IgD-negative memory B cell (primary cell): ENCODE measurements at regions not wholly inside any gene's neighbourhood (a gene's known extent, or its start where the extent isn't known, plus 50 kb on each side); places are given as distances from the start of the nearest gene placed in this dataset.
A peak's percentile ranks its signal among the peaks of the same experiment; 100 is the strongest.

Experiments used
- H3K27ac Mint-ChIP-seq, 3 donors: one replicate each; pipeline ENCODE4 v1.8.0; 2020 to 2022; ENCODE audit warnings: mild to moderate bottlenecking in 3 of 3, mixed read lengths in 3 of 3, moderate library complexity in 1 of 3
- H3K27me3 Mint-ChIP-seq: one replicate; pipeline ENCODE4 v1.8.0; 2021; ENCODE audit warnings: mixed read lengths
- H3K36me3 Mint-ChIP-seq: one replicate; pipeline ENCODE4 v1.8.0; 2020; ENCODE audit warnings: mild to moderate bottlenecking, mixed read lengths
- H3K4me1 Mint-ChIP-seq, 3 donors: one replicate each; pipeline ENCODE4 v1.8.0; 2020 to 2022; ENCODE audit warnings: mixed read lengths in 3 of 3, mild to moderate bottlenecking in 1 of 3
- H3K4me3 Mint-ChIP-seq, 4 donors: one replicate each; pipeline ENCODE4 v1.8.0; 2020 to 2022; ENCODE audit warnings: mild to moderate bottlenecking in 4 of 4, mixed read lengths in 4 of 4, moderate library complexity in 3 of 4
- H3K9me3 Mint-ChIP-seq, 3 donors: one replicate each; pipeline ENCODE4 v1.8.0; 2020 to 2021; ENCODE audit warnings: mixed read lengths in 3 of 3, mild to moderate bottlenecking in 1 of 3

GRCh38 chr9:17052626-17053025 is 82.2 kb upstream of the CNTLN start:
- Mint-ChIP-seq H3K9me3 (peaks cover 4% of the 10 kb centered on the region in 3 donors), H3K27ac (no peak overlapping the region), H3K36me3 (no peaks in the 10 kb centered on the region), H3K4me1 (no peaks in the 10 kb centered on the region), H3K27me3 (no peaks in the 10 kb centered on the region), H3K4me3 (no peak overlapping the region)

GRCh38 chr9:17045381-17045940 is 89.4 kb upstream of the CNTLN start:
- Mint-ChIP-seq H3K4me3 (no peak overlapping the region), H3K4me1 (no peaks in the 10 kb centered on the region), H3K27me3 (no peaks in the 10 kb centered on the region), H3K9me3 (peaks cover 0 to 17% (median 3%) of the 10 kb centered on the region in 3 donors), H3K36me3 (no peaks in the 10 kb centered on the region), H3K27ac (no peak overlapping the region)

GRCh38 chr9:17031546-17031945 is 103.3 kb upstream of the CNTLN start:
- no peak overlapping the region for H3K4me3 Mint-ChIP-seq
- peaks cover 4 to 5% (median 5%) of the 10 kb centered on the region in 3 donors for H3K9me3 Mint-ChIP-seq
- no peak overlapping the region for H3K27ac Mint-ChIP-seq
- H3K4me1 Mint-ChIP-seq = no peaks in the 10 kb centered on the region
- H3K36me3 Mint-ChIP-seq = no peaks in the 10 kb centered on the region
- no peaks in the 10 kb centered on the region for H3K27me3 Mint-ChIP-seq

DNA sequence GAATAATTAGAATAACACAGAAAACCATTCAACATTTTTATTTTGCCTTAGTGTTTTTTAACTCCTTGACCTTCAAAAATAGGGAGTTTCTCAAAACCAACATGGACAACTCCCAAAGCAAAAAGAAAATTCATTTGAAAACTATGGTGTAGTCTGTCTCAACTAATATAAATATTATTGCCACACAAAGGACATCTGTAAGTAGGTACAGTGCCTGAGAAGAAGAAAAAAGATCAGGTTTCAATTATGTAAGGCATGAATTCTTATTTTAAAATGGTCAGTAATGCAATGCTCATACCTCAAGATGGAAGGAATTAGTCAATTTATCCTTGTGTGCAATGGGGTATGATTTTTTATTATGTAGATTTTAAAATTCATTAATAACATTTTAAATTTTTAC is 109.6 kb upstream of the CNTLN start:
- no peak overlapping the region for H3K27ac Mint-ChIP-seq
- no peak overlapping the region for H3K4me3 Mint-ChIP-seq
- H3K9me3 Mint-ChIP-seq = peaks cover 3 to 24% (median 9%) of the 10 kb centered on the region in 3 donors
- H3K27me3 Mint-ChIP-seq = no peaks in the 10 kb centered on the region
- H3K4me1 Mint-ChIP-seq = peaks cover 0 to 3% (median 0%) of the 10 kb centered on the region in 3 donors
- H3K36me3 Mint-ChIP-seq = peaks cover 2% of the 10 kb centered on the region

DNA sequence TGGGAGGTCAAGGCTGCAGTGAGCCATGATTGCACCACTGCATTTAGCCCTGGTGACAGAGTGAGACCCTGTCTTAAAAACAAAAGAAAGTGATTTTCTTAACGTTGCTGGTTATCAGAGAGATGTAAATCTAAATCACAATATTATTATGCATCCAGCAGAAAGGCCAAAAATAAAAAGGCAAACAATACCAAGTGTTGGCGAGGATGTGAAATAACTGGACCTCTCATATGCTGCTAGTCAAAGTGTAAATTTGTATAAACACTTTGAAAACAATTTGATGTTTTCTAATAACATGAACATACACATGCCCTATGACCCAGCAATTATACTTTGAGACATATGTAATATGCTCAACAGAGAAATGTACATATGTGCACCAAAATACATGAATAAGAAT is 110.7 kb upstream of the CNTLN start:
- Mint-ChIP-seq H3K36me3 (peaks cover 2% of the 10 kb centered on the region), H3K4me1 (peaks cover 0 to 3% (median 0%) of the 10 kb centered on the region in 3 donors), H3K27me3 (no peaks in the 10 kb centered on the region), H3K27ac (no peak overlapping the region), H3K4me3 (no peak overlapping the region), H3K9me3 (peaks cover 3 to 25% (median 9%) of the 10 kb centered on the region in 3 donors)

DNA sequence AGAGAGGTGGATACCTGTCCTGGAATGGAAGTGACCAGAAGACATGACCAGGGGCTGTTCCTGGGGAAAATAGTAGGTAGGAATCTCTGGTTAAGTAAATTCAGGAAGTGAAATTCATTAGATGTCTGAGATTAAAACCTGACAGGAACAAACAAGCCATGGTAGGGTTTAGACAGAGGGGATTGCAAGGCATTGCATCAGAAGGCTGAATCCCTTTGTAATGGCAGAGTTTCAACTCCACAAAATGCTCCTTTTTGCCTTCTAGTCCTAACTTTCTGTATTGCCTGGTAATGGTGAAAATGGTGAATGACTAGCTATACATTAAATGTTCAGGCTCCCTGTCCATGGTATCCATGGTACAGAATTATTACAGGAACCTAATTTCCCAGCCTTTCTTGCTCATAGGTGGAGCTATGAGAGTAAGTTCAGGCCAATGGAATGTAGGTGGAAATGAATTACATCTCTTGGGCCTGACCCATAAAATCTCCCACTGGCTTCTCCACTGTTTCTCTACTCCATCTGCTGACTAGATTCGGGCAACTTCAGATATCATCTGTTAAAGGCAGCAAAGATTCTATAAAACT is 113.4 kb upstream of the CNTLN start:
- Mint-ChIP-seq H3K4me1 (peaks cover 0 to 3% (median 0%) of the 10 kb centered on the region in 3 donors), H3K36me3 (peaks cover 2% of the 10 kb centered on the region), H3K9me3 (peaks cover 2 to 25% (median 5%) of the 10 kb centered on the region in 3 donors), H3K27me3 (no peaks in the 10 kb centered on the region), H3K27ac (no peak overlapping the region), H3K4me3 (no peak overlapping the region)

- Mint-ChIP-seq H3K4me3 (no peak overlapping the region), H3K27ac (peak overlapping the region in 1 of 3 donors; percentile 36), H3K4me1 (peaks cover 0 to 3% (median 0%) of the 10 kb centered on the region in 3 donors), H3K9me3 (peaks cover 2 to 12% (median 5%) of the 10 kb centered on the region in 3 donors), H3K36me3 (peaks cover 2% of the 10 kb centered on the region), H3K27me3 (no peaks in the 10 kb centered on the region)
Observed at GRCh38 chr9:17019398-17019797, 115.4 kb upstream of the CNTLN start.

DNA sequence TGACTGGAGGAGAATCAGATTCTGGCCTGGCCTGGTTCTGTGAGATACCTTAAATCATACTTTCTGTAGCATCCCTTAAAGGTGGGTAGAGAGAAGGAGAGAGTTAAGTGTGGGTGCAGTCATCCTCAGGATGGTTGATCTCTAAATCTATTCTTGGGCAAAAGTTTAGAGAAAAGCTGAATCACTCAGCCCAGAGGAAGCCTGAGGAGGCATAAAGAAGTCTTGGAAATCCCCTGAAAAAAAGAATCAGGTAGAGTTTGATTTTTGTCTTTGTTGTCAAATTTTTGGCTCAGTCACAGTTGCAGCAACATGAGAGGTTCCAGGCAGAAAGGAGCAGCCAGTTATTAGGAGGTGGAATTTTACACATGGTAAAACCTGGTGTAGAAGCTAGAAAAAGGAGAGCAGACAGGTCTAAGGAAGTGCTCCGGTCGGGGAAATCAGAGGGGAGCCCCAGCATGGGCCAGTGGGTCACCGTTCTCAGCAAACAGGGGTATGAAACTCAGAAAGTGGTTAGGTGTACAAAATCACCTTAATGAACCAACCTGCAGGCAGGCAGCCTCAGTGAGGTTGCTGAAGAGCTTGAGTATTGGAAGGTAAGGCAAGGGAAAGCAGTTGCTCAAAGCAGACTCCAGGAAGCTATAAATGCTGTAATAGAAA is 116.2 kb upstream of the CNTLN start:
- H3K27ac Mint-ChIP-seq = no peak overlapping the region
- no peak overlapping the region for H3K4me3 Mint-ChIP-seq
- H3K36me3 Mint-ChIP-seq = no peaks in the 10 kb centered on the region
- H3K27me3 Mint-ChIP-seq = no peaks in the 10 kb centered on the region
- H3K9me3 Mint-ChIP-seq = peaks cover 2 to 6% (median 5%) of the 10 kb centered on the region in 3 donors
- peaks cover 0 to 3% (median 0%) of the 10 kb centered on the region in 3 donors for H3K4me1 Mint-ChIP-seq

DNA sequence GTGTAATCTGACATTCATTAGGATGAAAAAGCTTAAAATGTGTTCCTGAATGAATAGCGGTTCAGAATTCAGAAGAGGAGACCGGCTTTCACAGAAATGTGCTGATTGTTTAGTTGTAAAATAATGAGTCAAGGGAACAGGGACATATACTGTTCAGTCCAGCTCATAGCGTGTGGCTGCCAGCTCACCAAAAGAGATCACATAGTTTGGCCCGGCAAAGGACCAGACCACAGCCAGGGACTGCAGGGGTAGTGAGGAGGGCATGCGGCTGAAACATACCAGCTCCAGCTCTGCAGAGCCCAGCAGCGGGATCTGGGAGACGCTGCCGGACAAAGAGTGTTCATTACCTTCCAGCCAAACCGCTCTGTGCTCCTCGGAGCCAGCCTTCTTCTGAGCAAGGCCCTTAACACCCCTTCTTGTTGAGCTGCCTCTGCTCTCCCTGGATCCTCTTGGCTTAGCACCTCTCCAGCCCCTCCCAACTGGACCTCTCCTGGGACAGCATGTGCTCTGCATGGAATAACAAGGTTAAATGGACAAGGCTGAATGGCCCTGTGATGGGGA is 116.8 kb upstream of the CNTLN start:
- Mint-ChIP-seq H3K4me1 (peaks cover 0 to 3% (median 0%) of the 10 kb centered on the region in 3 donors), H3K9me3 (peaks cover 2 to 6% (median 5%) of the 10 kb centered on the region in 3 donors), H3K36me3 (no peaks in the 10 kb centered on the region), H3K27ac (no peak overlapping the region), H3K27me3 (no peaks in the 10 kb centered on the region), H3K4me3 (no peak overlapping the region)

GRCh38 chr9:17013891-17014290 is 120.9 kb upstream of the CNTLN start:
- Mint-ChIP-seq H3K4me1 (no peaks in the 10 kb centered on the region), H3K27ac (no peak overlapping the region), H3K9me3 (peaks cover 0 to 2% (median 2%) of the 10 kb centered on the region in 3 donors), H3K4me3 (no peak overlapping the region), H3K27me3 (no peaks in the 10 kb centered on the region), H3K36me3 (no peaks in the 10 kb centered on the region)

GRCh38 chr9:17013010-17013409 is 121.8 kb upstream of the CNTLN start:
- Mint-ChIP-seq H3K27ac (no peak overlapping the region), H3K9me3 (peaks cover 0 to 2% (median 2%) of the 10 kb centered on the region in 3 donors), H3K4me1 (no peaks in the 10 kb centered on the region), H3K36me3 (no peaks in the 10 kb centered on the region), H3K27me3 (no peaks in the 10 kb centered on the region), H3K4me3 (no peak overlapping the region)

- no peaks in the 10 kb centered on the region for H3K4me1 Mint-ChIP-seq
- no peak overlapping the region for H3K4me3 Mint-ChIP-seq
- H3K9me3 Mint-ChIP-seq = peaks cover 0 to 3% (median 2%) of the 10 kb centered on the region in 3 donors
- no peak overlapping the region for H3K27ac Mint-ChIP-seq
- H3K36me3 Mint-ChIP-seq = no peaks in the 10 kb centered on the region
- no peaks in the 10 kb centered on the region for H3K27me3 Mint-ChIP-seq
Observed at GRCh38 chr9:17011880-17012279, 123.0 kb upstream of the CNTLN start.

- no peak overlapping the region for H3K27ac Mint-ChIP-seq
- no peaks in the 10 kb centered on the region for H3K36me3 Mint-ChIP-seq
- peaks cover 0 to 3% (median 0%) of the 10 kb centered on the region in 3 donors for H3K9me3 Mint-ChIP-seq
- H3K27me3 Mint-ChIP-seq = no peaks in the 10 kb centered on the region
- no peaks in the 10 kb centered on the region for H3K4me1 Mint-ChIP-seq
- H3K4me3 Mint-ChIP-seq = no peak overlapping the region
Observed at GRCh38 chr9:17009071-17009470, 125.8 kb upstream of the CNTLN start.

DNA sequence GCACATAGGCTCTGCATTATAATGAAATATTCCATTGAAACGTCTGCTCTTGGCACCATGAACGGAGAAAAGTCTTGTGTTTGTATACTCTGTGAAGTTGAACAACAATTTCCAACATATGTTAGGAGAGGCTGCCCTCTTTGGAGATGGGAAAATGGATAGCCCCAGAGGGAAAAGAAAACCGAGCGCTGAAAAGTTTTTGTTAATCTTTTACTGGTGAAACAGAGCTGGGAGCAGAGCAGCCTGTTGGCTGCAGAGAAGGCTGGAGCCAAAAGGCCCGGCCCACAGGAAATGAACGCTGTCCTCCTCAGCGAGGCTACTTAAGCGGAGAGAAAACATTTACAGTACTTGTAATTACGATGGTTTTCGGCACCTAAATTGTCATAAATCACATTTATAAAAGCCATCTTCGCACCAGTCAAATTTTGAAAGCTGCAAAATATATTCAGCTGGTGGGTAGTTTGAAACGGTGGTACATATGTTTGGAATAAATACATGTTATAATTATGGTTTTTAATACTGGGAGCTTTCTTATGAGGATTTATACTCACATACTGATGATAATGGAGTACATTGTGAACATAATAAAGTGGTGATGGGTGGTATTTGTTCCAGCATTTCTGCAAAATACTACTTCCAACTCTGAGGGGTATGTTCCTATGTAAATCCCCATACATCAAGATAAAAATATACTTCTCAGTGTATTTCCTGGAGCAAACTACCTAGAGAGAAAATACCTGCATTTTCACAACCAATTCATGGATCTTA is 129.6 kb upstream of the CNTLN start:
- no peak overlapping the region for H3K4me3 Mint-ChIP-seq
- no peaks in the 10 kb centered on the region for H3K4me1 Mint-ChIP-seq
- H3K36me3 Mint-ChIP-seq = no peaks in the 10 kb centered on the region

DNA sequence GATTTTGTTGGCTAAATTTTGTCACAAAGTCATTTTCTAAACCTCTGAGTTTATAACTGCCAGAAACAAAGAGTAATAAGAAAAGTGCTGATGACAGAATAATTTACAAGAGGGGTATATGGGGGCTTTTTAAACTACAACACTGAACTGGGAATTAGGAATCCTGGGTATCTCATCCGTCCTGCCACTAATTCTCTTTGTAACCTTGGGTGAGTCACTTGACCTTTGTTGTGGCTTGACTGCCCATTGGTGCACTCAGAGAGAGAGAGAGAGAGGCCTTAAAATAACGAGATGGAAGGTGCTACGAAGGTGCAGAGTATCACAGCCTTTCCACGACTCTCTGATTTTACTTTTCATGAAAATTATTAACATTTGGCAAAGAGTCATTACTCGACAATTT is 130.3 kb upstream of the CNTLN start:
- Mint-ChIP-seq H3K9me3 (peaks cover 2 to 6% (median 3%) of the 10 kb centered on the region in 3 donors), H3K27me3 (no peaks in the 10 kb centered on the region), H3K4me3 (no peak overlapping the region), H3K4me1 (no peaks in the 10 kb centered on the region), H3K27ac (no peak overlapping the region), H3K36me3 (no peaks in the 10 kb centered on the region)

More for the DNA sequence above, 129.6 kb upstream of the CNTLN start:
- peaks cover 2 to 6% (median 3%) of the 10 kb centered on the region in 3 donors for H3K9me3 Mint-ChIP-seq
- no peaks in the 10 kb centered on the region for H3K27me3 Mint-ChIP-seq
- no peak overlapping the region for H3K27ac Mint-ChIP-seq
